H1 (cell line): ENCODE measurements at regions not wholly inside any gene's neighbourhood (a gene's known extent, or its start where the extent isn't known, plus 50 kb on each side); places are given as distances from the start of the nearest gene placed in this dataset.

ENCODE experiments used
- CTCF ChIA-PET: fragments of 300-600 bp; sonication (Branson Sonifier 250); formaldehyde crosslinking; loops from one replicate; lab custom pipeline; 2021; ENCODE audit not compliant: partially characterized antibody; lab: Charles Lee
- POLR2A ChIA-PET: fragments of 300-600 bp; sonication (Branson Sonifier 250); formaldehyde crosslinking; loops from one replicate; lab custom pipeline; 2021; ENCODE audit warnings: inconsistent platforms; ENCODE audit not compliant: partially characterized antibody; lab: Charles Lee
- DNase-seq, 2 experiments: peaks; one replicate each; pipeline versions ENCODE4 v3.0.0 to v3.0.0-alpha.2; 2010 to 2022; ENCODE audit warnings: low spot score in 2 of 2, low read depth in 1 of 2, mixed read lengths in 1 of 2
- FAIRE-seq: peaks from 2 replicates; lab custom pipeline; 2011; peaks lifted over from hg19 to GRCh38; lab: Jason Lieb, UNC
- H2AFZ ChIP-seq: 2 replicates; pipeline ENCODE4 v1.8.1; 2012; ENCODE audit warnings: low read length, inconsistent platforms
- H2AK5ac ChIP-seq: 2 replicates; pipeline ENCODE4 v1.6.1; 2013; ENCODE audit warnings: low read depth, low read length
- H2BK120ac ChIP-seq: replicated peaks from 2 replicates; pipeline ENCODE3; 2013; ENCODE audit warnings: low read depth, low read length, inconsistent platforms
- H2BK12ac ChIP-seq: 2 replicates; pipeline ENCODE4 v1.6.1; 2013; ENCODE audit warnings: low read depth, low read length
- H2BK15ac ChIP-seq: 2 replicates; pipeline ENCODE4 v1.6.1; 2013; ENCODE audit warnings: low read length
- H2BK20ac ChIP-seq: 2 replicates; pipeline ENCODE4 v1.6.1; 2013; ENCODE audit warnings: low read length
- H2BK5ac ChIP-seq: 2 replicates; pipeline ENCODE4 v1.6.1; 2013; ENCODE audit warnings: low read depth, low read length
- H3K14ac ChIP-seq: 2 replicates; pipeline ENCODE4 v1.6.1; 2013; ENCODE audit warnings: inconsistent platforms; ENCODE audit not compliant: insufficient read length
- H3K18ac ChIP-seq: 2 replicates; pipeline ENCODE4 v1.6.1; 2013; ENCODE audit warnings: low read length; ENCODE audit errors: extremely low read depth
- H3K23ac ChIP-seq: 2 replicates; pipeline ENCODE4 v1.6.1; 2013; ENCODE audit warnings: inconsistent platforms; ENCODE audit not compliant: insufficient read length
- H3K23me2 ChIP-seq: 2 replicates; pipeline ENCODE4 v1.6.1; 2013; ENCODE audit warnings: low read depth, low read length
- H3K27ac ChIP-seq: 2 replicates; pipeline ENCODE4 v1.6.1; 2011; ENCODE audit warnings: low read depth, low read length, inconsistent platforms
- H3K27me3 ChIP-seq, 4 experiments: replicated peaks in 1 of 4; 1 replicate in 1 of 4; 2 replicates in 3 of 4; pipeline versions ENCODE4 v1.6.1 to v1.8.1; 2011 to 2013; ENCODE audit warnings: low read length in 3 of 4, mild to moderate bottlenecking in 3 of 4, inconsistent platforms in 2 of 4, mixed read lengths in 2 of 4, moderate library complexity in 1 of 4; ENCODE audit not compliant: control insufficient read depth in 3 of 4, insufficient read depth in 3 of 4; ENCODE audit errors: extremely low read depth in 1 of 4
- H3K36me3 ChIP-seq, 4 experiments: 2 replicates each; pipeline versions ENCODE4 v1.6.1 to v1.8.1; 2011 to 2013; ENCODE audit warnings: mild to moderate bottlenecking in 4 of 4, low read length in 3 of 4, moderate library complexity in 2 of 4, control low read depth in 1 of 4, inconsistent platforms in 1 of 4; ENCODE audit not compliant: insufficient read depth in 4 of 4, control insufficient read depth in 2 of 4
- H3K4ac ChIP-seq: replicated peaks from 2 replicates; pipeline ENCODE3; 2013; ENCODE audit warnings: low read length, low read depth, mixed read lengths, inconsistent platforms; ENCODE audit not compliant: insufficient read length
- H3K4me1 ChIP-seq, 4 experiments: replicated peaks in 1 of 4; 1 replicate in 1 of 4; 2 replicates in 3 of 4; pipeline versions ENCODE4 v1.6.1 to v1.8.1; 2011 to 2013; ENCODE audit warnings: low read length in 3 of 4, inconsistent platforms in 2 of 4, mixed read lengths in 1 of 4; ENCODE audit not compliant: insufficient read depth in 4 of 4, control insufficient read depth in 3 of 4
- H3K4me2 ChIP-seq, 2 experiments: 2 replicates each; pipeline versions ENCODE4 v1.6.1 to v1.8.1; 2011 to 2013; ENCODE audit warnings: low read depth in 2 of 2, low read length in 2 of 2, control low read depth in 1 of 2, inconsistent platforms in 1 of 2, mild to moderate bottlenecking in 1 of 2; ENCODE audit not compliant: insufficient read depth in 1 of 2
- H3K4me3 ChIP-seq, 4 experiments: fragments of 200-600, 300-600 bp in 1 of 4; sonication (generic), shearing (Covaris generic), sonication (Bioruptor Twin) in 1 of 4; 2 replicates each; pipeline versions ENCODE4 v1.5.1 to v1.8.1; 2011 to 2016; ENCODE audit warnings: low read length in 4 of 4, low read depth in 3 of 4, control low read depth in 2 of 4, inconsistent platforms in 2 of 4, mild to moderate bottlenecking in 2 of 4, mixed read lengths in 1 of 4, moderate library complexity in 1 of 4; ENCODE audit not compliant: insufficient read depth in 2 of 4; ENCODE audit errors: extremely low read depth in 1 of 4
- H3K56ac ChIP-seq: replicated peaks from 2 replicates; pipeline ENCODE3; 2013; ENCODE audit warnings: low read depth, mild to moderate bottlenecking, mixed read lengths, low read length, inconsistent platforms; ENCODE audit not compliant: insufficient read length
- H3K79me1 ChIP-seq: 2 replicates; pipeline ENCODE4 v1.6.1; 2013; ENCODE audit warnings: low read depth, low read length, control low read depth
- H3K79me2 ChIP-seq, 2 experiments: 2 replicates each; pipeline versions ENCODE4 v1.6.1 to v1.8.1; 2012 to 2013; ENCODE audit warnings: low read length in 2 of 2, mild to moderate bottlenecking in 2 of 2, inconsistent platforms in 1 of 2; ENCODE audit not compliant: insufficient read depth in 2 of 2, control insufficient read depth in 1 of 2
- H3K9ac ChIP-seq, 4 experiments: replicated peaks in 1 of 4; 1 replicate in 1 of 4; 2 replicates in 3 of 4; pipeline versions ENCODE4 v1.6.1 to v1.8.1; 2011 to 2013; ENCODE audit warnings: low read depth in 3 of 4, low read length in 3 of 4, control low read depth in 2 of 4, mild to moderate bottlenecking in 2 of 4, moderate library complexity in 2 of 4, inconsistent platforms in 1 of 4; ENCODE audit errors: extremely low read depth in 1 of 4
- H3K9me3 ChIP-seq, 2 experiments: 2 replicates each; pipeline versions ENCODE4 v1.6.1 to v1.8.1; 2012 to 2013; ENCODE audit warnings: mild to moderate bottlenecking in 2 of 2, moderate library complexity in 2 of 2, control low read depth in 1 of 2, inconsistent platforms in 1 of 2, low read depth in 1 of 2, low read length in 1 of 2, mixed read lengths in 1 of 2; ENCODE audit not compliant: insufficient read depth in 2 of 2
- H4K20me1 ChIP-seq, 2 experiments: replicated peaks in 1 of 2; 2 replicates each; pipeline versions ENCODE3 to v1.8.1; 2011 to 2013; ENCODE audit warnings: inconsistent platforms in 2 of 2, low read length in 2 of 2, mild to moderate bottlenecking in 1 of 2; ENCODE audit not compliant: insufficient read depth in 2 of 2, control insufficient read depth in 1 of 2
- H4K5ac ChIP-seq: 2 replicates; pipeline ENCODE4 v1.6.1; 2013; ENCODE audit warnings: low read length, low read depth, mixed read lengths, inconsistent platforms; ENCODE audit not compliant: insufficient read length
- H4K8ac ChIP-seq: 2 replicates; pipeline ENCODE4 v1.8.0; 2013; ENCODE audit warnings: mild to moderate bottlenecking, moderate library complexity, low read length, inconsistent platforms; ENCODE audit not compliant: insufficient read depth; ENCODE audit errors: extremely low read depth
- H4K91ac ChIP-seq: replicated peaks from 2 replicates; pipeline ENCODE3; 2013; ENCODE audit warnings: low read length, mixed read lengths, inconsistent platforms; ENCODE audit not compliant: insufficient read length
- MAFK ChIP-seq: IDR thresholded peaks from 2 replicates; pipeline ENCODE4 v1.6.1; 2012; ENCODE audit warnings: low read depth, mild to moderate bottlenecking, improper control_type of control experiment, low read length
- TEAD4 ChIP-seq: IDR thresholded peaks from 2 replicates; pipeline ENCODE4 v1.6.1; 2012; ENCODE audit warnings: low read depth, low read length, inconsistent platforms, mixed read lengths
- WGBS, 2 experiments: shearing (Covaris generic) in 1 of 2; methylation state at CpG; one replicate each; pipeline versions ENCODE4 v1.1.6 to v1.1.7; 2013 to 2015; ENCODE audit warnings: low lambda C conversion rate in 2 of 2, mixed read lengths in 2 of 2, inconsistent platforms in 1 of 2, low coverage in 1 of 2, missing lambda C conversion rate in 1 of 2; ENCODE audit not compliant: insufficient replicate concordance in 2 of 2, insufficient coverage in 1 of 2, insufficient read length in 1 of 2; ENCODE audit errors: extremely low coverage in 1 of 2, missing lambda C conversion rate in 1 of 2; 5-methylcytosine and 5-hydroxymethylcytosine counted together

GRCh38 chr1:217141711-217142110, 418.5 kb upstream of the ESRRG start:
- Histone ChIP-seq H3K27me3 (peaks cover 27 to 52% (median 41%) of the 10 kb centered on the region in 4 experiments), H2BK120ac (no peak overlapping the region), H3K79me1 (no peaks in the 10 kb centered on the region), H2BK20ac (no peak overlapping the region), H3K79me2 (no peaks in the 10 kb centered on the region), H3K36me3 (no peaks in the 10 kb centered on the region), H3K4me1 (peaks cover 6 to 28% (median 15%) of the 10 kb centered on the region in 4 experiments), H3K23ac (no peak overlapping the region), H2BK15ac (no peak overlapping the region), H2AK5ac (no peak overlapping the region), H3K4me2 (no peak overlapping the region), H4K5ac (no peak overlapping the region), H4K91ac (no peak overlapping the region), H2AFZ (no peak overlapping the region), H3K9me3 (no peaks in the 10 kb centered on the region), H3K14ac (no peak overlapping the region), H3K56ac (no peak overlapping the region), H3K9ac (no peak overlapping the region), H3K4me3 (no peak overlapping the region), H4K20me1 (peaks cover 0 to 2% of the 10 kb centered on the region in 2 experiments), H3K18ac (no peak overlapping the region), H2BK12ac (no peak overlapping the region), H4K8ac (no peak overlapping the region), H3K4ac (no peak overlapping the region), H3K23me2 (peaks cover 6% of the 10 kb centered on the region; the same call in 1 of the 2 replicates), H3K27ac (no peak overlapping the region), H2BK5ac (no peak overlapping the region)
- FAIRE-seq (no peak), DNase-seq (no peak)
- TF ChIP-seq MAFK (0 out of 2 replicates have a peak, but pooled peaks have one; percentile 21), TEAD4 (no peak)
- CTCF ChIA-PET: interaction anchor here (0.6 to 1.2 kb wide), 2 partner anchors 170 to 347 kb away, joined by 3 read pairs; no protein-coding TSS in a partner anchor
- 42% methylated on average over 2 of the region's 2 CpGs; no CpG with 5 or more reads in 1 of the 2 experiments for WGBS, 2 experiments
- POLR2A ChIA-PET: no interaction called here
